ENCODE measurements at regions not wholly inside any gene's neighbourhood (a gene's known extent, or its start where the extent isn't known, plus 50 kb on each side); places are given as distances from the start of the nearest gene placed in this dataset.

DNA sequence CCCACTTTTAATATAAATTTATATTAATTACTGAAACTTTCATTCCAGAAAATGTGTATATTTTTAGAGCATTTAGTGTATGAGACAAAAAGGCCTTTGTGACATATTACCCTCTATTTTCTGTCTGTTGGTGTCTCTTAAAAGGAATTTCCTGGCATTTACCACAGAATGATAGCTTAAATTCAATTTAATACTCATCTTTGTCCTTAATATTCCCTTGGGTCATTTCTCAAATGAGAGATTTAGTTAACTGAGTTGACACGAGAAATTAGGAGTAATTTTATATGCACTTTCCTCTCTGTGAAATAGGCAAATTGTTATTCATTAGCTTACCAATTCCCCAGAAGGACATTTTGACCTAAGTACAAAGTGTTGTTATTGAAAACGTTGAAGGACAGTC lies 101.7 kb upstream of the CTTNBP2 start:
- DNase-seq, result no peak

DNA sequence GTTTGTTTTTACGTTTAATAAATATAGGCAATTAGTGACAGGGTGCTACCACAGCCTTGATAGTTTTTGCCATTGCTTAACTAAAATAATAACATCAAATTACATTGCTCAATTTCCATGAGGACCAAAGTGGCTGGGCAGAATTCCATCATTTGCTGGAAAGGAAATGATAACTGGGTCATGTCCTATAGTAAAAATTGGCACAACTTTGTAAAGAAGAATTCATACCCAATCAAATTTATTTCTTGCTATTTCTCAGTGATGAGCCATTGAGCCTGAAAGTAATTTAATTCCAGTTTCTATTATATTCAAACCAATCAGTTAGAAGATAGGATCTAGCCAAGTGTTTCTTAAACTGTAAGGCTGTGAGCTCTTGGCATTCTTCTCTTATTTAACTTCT lies 102.2 kb upstream of the CTTNBP2 start:
- no peak for DNase-seq

DNA sequence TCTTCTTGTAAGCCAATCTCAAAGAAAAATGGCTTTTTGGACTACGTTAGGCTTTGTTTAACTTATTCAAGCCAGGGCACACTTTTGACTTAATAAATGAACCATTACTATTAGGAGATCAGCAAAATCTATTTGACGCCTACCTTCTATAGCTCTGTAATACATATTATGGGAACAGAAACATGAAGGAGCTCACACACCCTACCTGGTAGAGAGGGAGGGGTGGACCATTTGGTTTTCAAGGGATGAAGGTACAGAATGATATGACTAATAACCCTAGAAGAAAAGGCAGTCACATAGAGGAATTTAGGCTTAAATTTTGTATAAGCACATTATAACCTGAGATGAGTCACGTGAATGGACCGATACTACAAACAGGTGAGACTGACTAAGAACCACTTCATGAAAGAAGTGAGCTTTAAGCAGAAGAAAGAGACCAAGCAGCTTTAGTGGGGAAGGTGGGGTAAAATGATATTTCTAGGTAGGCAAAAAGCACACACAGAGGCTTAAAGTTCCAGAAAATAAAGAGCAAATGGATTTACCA lies 106.8 kb upstream of the CTTNBP2 start:
- DNase-seq, result no peak

DNA sequence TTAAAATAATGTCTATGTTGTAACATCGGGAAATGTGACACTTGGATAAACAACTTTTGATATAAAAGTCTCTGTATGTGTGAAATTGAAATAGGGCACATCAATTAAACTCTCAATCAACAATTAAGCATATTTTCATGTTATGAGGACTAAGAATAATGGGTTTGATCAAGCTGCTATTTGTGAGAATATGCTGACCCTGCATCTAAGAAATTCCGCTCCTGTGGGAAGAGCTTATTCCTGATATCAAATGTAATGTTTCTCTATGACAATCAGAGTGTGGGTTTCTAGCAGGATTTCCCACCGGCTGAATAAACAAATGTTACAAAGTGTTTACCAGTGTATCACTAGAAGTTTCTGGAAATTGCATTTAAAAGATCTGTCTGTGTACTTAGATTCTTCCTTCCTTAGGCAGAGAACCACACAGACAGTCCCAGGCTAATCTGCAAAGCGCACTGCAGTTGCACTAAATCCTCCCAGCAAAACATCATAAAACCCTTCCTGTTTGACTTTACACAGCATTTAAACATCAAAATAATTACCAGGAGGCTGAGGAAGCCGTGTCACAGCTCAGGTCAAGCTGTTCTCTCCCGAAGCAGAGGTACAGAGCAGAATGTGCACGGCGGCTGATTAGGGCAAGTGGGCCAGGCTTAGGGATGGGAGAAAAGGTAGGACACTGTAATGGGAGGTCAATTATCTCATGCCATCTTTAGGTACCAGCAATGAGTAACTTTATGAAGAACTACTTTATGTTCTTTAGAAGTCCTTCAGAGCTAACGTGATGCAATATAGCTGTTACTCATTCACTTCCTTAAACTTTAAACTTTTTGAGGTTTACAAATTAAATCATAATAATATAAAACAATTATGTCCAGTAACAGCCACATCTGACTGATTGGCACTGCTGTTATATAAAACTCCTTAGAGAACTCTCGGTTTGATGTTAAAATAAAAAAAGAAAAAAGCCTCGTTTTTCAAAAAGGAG lies 109.1 kb upstream of the CTTNBP2 start:
- DNase-seq, result no peak

DNA sequence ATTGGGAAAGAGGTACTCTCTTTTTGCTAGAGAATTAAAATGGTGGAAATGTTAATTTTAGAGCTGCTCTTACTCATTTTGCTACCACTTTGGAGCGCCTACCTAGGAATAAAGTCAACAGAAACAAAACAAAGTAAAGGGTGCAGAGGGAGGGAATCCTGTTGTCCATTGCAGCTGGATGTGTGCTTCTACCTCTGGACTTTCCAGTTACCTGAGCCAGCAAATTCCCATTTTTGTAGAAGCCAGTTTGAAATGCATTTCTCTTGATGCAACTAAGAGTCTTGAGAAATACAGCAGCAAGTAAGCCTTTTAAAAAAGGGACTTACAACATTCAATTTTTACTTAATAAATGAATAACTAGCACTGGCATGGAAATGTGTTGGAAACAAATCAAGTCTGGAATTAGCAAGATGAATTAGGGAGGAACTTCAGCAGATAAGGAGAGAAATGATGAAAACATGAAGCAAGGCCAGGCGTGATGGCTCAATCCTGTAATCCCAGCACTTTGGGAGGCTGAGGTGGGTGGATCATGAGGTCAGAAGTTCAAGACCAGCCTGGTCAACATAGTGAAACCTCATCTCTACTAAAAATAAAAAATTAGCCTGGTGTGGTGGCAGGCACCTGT lies 113.5 kb upstream of the CTTNBP2 start:
- DNase-seq, result no peak

DNA sequence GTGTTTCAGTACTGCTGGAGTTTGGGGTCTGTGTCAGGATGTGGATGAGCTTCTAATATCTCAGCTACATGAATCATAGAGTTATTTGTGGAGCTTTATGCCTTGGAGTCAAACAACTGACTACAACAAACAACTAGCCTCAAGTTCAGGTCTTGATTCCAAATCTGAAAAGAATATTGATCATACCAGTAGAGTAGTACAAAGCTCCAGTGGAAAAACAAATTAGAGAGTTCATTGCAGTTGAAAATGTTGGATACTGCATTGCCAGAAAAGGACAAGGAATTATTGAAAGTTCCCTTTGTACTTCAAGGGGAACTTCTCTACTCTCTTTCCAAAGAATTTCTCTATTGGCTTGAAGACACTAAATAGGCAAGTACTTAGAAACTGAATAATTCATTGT lies 117.6 kb upstream of the CTTNBP2 start:
- no peak for DNase-seq

DNA sequence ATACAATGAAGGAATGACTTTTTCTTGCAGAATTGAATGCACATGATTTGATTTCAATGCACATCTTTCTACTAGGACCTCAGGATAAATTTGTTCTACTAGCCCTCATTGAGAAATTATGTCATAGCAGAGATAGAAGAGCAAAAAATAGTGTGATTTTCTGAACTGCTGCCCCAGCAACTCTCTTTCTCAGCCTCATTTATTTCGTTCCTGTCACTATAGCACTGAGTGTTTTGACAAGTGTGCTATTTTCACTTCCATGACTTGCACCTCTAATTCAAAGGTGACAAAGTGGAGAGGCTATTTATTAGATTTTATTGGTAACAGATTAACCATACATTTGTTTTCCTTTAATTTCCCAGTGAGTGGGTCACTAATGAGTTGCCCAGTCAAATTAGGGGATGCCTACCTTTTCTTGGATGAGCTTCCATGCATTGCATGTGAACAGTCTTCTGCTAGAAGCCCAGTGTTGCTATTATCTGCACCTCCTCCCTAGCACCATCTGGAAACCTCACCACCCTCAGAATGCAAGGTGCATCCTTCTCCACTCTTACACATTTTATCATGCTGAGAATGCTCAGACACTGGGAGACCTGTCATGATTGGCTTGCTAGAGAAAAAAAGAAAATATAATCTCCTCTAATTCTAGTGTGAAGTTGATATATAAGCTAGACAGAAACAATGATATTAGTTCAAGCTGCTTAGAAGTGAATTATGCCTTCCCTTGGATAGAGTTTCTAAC lies 119.6 kb upstream of the CTTNBP2 start:
- no peak for DNase-seq

DNA sequence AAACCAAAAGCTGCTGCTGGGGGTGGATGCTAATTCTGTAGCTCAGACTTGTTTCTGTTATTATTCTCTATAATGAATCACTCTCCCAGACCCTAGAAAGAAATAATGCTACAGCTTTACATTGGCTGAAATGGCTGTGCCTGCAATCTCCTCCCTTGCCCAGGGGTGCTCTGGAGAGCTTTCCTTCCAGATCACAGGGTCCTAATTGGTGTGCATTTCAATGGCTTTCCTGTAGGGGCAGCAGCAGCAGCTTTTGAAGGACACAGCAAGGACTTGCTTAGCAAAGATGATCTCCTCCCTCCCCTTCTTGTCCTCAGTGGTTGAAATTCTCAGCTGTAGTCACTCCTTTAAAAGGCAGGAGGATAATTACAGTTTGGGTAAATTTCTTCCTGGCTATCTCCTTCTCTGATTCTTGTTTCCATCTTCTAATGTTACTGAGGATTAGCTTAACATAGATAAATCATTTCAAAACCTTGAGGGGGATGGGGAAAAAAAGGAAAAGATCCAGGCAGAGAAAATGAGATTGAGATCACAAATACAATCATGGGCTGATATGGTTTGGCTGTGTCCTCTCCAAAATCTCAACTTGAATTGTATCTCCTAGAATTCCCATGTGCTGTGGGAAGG lies 120.2 kb upstream of the CTTNBP2 start:
- DNase-seq, result peak in 1 of 2 donors; percentile 17

DNA sequence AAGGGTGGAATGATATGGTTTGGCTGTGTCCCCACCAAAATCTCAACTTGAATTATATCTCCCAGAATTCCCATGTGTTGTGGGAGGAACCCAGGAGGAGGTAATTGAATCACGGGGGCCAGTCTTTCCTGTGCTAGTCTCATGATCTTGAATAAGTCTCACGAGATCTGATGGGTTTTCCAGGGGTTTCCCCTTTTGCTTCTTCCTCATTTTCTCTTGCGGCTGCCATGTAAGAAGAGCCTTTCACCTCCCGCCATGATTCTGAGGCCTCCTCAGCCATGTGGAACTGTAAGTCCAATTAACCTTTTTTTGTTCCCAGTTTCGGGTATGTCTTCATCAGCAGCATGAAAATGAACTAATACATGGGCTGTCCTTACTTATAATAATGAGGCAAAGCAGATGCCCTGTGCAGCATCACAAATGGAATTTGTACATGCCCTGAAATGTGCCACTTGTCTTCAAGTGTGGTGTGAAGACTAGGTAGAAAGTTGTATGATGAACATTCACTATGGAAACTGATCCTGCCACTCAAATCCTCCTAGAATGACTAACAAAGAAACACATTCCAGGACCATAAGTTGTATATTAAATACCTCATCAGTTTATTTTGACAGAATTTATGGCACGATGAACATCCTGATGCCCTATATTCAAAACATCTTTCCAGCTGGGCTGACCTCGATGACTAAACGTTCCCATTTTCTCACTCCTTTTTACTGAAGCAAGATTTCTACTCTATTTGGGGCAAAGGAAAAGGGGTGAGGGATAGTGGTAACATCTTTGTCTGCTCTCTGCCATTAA lies 122.8 kb upstream of the CTTNBP2 start:
- DNase-seq, result peak; percentile 1 to 3

DNA sequence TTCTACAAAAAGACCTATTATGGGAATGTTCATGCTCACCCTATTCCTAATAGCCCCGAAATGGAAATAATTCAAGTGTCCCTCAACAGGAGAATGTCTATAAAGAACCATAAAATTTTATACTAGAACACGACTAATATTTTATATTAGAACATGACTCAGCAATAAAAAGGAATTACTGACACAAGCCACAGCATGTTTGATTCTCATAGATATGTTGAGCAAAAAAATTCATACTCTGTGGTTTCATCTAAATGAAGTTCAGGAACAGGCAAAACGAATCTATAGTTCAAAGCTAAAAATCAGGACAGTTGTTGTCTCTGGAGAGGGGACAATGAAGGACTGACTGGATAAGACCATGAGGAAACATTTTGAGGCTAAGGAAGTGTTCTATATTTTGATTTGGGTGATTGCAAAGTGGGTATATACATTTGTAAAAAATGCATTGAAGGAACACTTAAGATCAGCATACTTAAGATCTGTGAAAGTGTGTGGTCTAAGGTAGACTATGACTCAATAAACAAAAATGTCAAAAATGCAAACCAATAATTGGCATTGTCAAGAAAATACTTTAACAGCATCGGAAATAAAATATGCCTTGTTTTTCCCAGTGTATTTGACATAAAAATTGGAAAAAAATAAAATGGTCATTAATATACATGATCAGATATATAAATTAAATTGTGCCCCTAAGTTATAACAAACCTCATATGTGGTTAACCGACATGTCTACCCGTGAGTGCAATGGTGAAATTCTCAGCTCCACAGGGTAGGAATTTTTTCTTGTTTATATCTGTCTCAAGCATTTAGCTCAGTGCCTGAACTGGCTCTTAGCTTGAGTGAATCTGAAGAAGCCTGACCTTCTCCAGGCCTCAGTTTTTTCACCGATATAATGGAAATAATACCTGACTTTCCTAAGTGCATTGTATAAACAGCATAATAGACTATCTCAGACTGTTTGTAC lies 124.9 kb upstream of the CTTNBP2 start:
- no peak for DNase-seq

DNA sequence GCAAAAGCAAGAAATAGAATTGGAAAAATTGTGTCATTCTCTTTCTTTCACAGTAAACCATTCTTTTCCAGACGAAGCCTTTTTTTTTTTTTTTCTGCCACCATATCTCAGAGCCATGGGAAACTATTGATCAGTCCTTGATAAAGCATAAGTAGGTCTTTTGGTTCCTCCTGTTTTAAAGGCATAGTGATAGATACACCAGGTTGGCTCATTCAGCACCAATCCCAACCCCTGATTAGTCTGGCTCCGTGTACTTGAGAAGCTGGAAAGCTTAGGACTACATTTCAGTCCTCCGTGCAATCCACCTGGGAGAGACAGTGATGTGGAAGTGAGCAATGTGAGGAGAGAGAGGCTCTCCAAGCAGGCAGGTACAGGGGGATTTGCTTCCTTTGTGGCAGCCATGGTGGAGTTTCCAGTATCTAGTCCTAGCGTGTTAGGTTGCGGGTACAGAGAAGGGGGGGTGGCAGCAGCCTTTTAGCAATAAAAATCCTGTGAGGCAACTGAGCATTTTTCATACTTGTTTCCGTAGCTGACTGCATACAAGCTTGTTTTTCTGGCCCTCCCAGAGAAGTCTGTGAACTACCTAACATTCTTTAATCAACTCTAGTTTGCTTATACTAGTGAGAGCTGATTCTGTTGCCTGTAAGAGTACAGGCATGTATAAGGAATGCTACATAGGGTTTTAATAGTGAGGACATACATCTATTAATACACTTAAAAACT lies 127.4 kb upstream of the CTTNBP2 start:
- no peak for DNase-seq

DNA sequence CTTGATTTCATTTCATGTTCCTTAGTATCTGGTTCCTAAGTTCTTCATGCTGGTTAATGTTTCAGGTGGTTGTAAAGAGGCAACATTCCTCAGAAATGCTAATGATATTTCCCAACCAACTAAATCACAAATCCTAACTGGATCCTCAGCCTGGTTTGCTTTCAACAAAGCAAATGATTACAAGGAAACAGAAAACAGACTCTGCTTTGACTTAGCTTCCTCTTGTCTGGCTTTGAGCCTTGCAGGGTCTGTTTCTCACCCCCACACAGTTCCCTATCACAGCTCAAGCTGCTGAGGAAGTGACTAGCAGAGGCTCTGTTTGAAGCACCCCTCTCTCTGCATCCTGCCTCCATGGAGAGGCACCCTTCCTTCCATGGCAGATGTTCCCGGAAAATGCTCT lies 130.2 kb upstream of the CTTNBP2 start:
- DNase-seq, result no peak

DNA sequence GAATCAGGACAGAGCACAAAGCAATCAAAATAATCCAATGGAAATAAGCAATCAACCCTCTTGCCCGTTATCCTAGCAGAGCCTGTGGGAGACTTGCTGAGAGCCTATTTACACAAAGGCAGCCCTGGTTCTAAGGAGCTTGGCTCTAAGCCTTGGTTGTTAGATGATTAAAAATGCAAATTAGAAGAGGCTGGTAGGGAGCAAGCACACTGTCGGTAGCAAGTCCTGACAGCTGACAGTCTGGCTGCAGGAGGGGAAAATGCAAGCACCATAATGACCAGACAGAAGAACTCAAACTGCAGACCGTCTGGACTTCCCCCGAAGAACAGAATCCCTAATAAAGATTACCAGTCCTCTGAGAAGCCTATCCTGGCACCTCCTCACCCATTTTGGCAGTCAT lies 131.8 kb upstream of the CTTNBP2 start:
- DNase-seq, result no peak

DNA sequence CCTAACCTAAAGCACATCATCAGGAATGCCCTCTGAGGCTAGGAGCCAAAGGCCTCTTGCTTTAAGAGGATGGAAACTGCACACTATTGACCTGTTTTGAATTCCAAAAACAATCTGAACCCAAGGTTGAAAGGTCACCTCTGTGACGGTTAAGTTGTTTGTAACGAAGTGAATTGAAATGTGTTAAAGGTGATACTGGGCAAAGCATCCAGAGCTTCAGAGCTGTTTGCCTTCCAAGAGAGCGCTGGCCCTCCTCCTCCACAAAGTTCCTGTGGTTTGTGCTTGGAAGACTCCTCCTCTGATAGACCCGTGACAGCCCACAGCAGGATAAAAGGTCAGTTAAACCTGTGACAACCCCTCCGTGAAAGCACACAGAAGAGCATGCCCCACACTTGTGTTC lies 133.7 kb upstream of the CTTNBP2 start:
- DNase-seq, result no peak

DNA sequence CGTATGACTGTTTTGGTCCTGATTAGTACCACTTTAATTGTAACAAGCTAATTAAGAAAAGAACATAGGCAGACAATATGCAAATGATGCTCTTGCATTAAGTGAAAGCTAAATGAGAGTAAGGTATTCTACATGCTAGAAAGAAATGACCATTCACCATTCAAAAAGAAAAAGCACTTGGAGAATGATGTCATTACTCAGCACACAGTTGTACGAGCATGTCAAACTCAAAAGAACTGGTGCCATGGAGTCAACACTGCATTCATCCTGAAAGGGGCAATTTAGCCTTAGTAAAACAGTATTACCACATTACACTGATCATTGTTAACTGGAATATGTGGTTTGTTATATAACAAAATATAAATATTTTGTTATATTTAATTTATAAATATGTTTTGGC lies 136.2 kb upstream of the CTTNBP2 start:
- DNase-seq, result no peak

DNA sequence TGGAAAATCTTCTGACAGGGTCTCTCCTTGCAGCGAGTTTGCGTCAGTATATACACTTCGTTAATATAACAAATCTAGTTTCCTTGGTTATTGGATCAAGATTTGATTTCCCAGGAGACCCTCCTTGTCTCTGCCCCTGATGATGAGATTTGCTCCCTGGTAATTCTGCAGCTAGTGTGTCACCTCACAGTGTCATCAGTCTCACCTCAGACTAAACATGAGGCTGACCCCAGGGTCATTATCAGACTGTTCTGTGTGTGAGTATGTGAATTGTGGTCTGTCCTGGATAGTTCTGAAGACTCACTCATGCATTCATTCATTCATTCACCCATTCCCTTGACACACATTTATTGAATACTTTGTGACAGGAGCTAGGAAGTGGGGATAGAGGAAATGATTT lies 138.4 kb upstream of the CTTNBP2 start:
- DNase-seq, result no peak

DNA sequence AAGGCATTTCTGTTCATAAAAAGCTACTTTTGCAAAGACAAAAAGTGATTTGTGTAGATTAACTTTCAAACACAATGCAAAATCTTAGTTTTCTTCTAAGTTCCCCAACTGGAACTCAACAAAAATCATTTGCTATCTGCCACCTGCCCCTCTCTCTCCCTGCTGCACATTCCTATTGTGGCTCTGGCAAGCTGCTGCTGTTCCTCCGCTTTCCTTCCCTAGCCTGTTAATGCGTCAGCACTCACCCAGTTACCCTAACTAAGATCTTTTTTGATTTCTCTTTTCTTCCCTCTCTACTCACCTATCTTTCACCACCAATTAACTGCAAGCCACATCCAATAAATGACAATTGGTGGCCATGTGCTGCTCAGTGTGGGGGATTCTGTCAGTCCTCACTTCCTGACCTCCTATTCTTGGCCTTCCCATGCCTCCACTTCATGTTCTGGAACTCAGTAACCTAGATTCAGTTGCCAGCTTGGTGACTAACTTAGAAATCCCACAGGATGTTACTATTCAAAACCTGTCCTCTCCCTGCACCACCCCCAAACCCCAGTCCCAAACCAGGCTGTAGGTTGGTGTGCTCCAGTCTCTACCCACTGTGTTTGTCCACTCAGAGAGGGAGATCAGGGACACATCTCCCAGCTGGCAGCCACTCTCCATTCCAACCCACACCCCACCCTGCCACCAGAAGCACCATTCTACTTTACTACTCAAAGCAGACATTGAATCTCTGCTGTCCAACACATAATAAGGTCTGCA lies 140.2 kb upstream of the CTTNBP2 start:
- DNase-seq, result no peak

DNA sequence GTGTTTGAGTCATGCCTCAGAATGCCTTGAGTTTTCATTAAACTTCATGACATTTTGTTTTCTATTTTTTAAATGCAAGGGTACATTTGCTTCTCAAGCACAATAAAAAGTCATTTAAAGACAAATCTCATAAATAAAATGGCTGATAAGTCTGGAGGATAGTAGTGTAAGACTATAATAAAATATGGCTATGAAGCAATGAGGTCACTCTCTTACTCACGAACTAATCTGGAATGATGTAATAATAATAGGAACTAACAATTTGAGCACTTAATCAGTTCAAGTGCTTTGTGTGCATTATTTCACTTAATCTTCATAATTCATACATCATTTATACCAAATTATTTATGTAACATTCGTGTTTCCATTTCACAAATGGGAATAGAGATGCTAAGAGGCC lies 149.3 kb upstream of the CTTNBP2 start:
- no peak for DNase-seq

DNA sequence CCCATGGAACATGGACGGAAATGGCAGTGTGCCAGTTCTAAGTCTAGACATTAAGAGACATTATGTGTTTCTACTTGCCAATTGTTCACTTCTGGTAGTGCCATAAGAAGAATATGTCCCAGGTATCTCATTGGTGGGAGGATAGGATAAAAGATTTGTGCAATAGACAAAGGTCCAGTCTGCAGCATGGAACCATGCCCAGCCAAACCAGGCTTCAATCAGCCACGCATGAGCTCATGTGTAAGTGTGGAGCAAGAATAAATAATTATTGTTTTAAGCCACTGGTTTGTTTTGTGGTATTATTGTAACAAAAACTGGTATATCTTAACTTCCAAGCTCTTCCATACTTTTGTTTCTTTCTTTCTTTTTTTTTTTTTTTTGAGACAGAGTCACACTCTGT lies 153.6 kb upstream of the CTTNBP2 start:
- DNase-seq, result no peak

Data from inflammatory macrophage treated with lipopolysaccharide for 1 hour (primary cell).